Eye (tissue), 1 donor: ENCODE measurements at regions not wholly inside any gene's neighbourhood (a gene's known extent, or its start where the extent isn't known, plus 50 kb on each side); places are given as distances from the start of the nearest gene placed in this dataset.

Experiments
- DNase-seq: peaks from one replicate; pipeline ENCODE4 v3.0.0-alpha.2; 2015

DNA sequence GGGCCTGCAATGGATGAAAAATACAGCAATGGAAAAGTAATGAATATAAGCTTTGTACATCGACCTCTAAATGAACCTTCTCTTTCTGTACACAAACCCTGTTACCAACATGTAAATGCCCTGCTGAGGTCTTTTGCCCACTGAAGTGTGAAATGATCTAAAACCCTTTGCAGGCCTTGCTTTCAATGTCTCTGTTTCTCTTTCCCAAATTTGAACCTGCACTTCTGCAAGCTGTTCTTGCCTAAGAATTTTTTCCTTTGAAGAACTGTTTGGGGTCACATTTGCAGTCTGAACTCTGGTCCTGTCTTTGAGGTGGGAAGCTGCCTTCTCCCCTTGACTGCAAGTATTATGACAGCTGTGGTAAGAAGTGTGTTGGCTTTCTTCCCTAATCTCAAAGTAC, 1237.1 kb downstream of the FAM181B start:
- DNase-seq, result peak; percentile 41

DNA sequence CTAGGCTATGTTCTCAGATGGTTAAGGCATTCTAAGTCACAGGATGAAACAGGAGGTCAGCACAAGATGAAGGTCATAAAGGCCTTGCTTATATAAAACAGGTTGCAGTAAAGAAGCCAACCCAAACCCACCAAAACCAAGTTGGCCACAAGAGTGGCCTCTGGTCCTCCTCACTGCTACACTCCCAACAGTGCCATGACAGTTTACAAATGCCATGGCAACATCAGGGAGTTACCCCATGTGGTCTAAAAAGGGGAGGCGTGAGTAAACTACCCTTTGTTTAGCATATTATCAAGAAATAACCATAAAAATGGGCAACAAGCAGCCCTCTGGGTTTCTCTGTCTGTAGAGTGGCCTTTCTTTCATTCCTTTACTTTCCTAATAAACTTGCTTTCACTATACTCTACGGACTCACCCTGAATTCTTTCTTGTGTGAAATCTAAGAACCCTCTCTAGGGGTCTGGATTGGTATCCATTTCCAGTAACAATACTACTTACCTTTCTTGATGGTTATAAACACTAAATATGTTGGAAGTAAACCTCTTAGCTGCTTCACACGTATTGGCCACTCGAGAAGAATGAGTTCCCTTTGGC, 1237.9 kb downstream of the FAM181B start:
- no peak for DNase-seq

DNA sequence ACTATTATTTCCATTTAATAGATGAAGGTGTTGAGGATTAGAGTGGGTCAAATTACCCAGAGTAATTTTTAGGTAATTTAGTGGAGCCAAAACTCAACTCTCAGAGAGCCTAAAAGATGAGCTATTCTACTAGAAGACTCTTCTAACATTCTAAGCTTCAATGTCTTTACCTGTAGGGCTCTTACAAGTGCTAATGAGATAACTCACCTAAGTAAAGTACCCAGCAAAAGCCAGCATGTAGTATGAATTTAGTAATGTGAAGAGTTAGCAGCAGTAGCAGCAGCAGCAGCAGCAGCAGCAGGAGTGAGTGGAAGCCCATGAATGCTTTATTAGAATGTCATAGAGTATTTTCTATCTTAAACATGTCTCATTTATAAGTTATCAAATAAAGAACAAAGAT, 1239.2 kb downstream of the FAM181B start:
- DNase-seq, result no peak

DNA sequence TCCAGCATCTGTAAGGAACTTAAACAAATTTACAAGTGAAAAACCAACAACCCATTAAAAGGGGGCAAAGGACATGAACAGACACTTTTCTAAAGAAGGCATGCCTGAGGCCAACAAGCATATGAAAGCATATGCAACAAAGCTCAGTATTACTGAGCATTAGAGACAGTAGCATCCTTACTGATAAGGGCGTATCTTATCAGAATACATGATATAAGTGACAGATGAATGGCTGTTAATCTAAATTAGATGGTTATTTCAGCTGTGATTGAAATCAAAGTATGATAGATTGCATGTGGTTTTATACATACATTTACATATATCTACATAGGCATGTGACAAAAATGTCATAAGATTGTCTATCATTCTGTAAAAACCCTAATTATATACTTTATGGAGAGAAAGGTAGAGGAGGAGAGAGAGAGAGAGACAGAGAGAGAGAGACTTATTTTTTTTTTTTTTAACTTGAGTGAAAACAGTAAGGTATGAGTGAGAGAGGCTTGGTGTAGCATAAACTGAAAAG, 1240.7 kb downstream of the FAM181B start:
- no peak for DNase-seq

DNA sequence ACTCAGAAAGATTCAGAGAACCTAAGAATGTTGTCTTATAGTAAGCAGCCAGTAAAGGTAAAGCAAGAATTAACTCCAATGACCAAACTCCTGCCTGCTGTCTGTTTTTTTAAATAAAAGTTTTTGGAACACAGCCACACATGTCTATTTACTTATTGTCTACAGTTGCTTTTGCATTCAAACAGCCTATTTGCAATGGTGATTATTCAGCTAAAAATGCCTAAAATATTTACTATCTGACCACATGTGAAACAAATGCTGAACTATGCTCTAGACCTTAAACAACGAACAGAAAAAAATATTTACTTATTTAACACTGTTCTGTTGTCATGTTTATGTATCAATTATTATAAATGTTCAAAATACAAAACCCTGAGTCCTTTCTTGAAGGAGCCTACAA, 1246.6 kb downstream of the FAM181B start:
- DNase-seq, result no peak

DNA sequence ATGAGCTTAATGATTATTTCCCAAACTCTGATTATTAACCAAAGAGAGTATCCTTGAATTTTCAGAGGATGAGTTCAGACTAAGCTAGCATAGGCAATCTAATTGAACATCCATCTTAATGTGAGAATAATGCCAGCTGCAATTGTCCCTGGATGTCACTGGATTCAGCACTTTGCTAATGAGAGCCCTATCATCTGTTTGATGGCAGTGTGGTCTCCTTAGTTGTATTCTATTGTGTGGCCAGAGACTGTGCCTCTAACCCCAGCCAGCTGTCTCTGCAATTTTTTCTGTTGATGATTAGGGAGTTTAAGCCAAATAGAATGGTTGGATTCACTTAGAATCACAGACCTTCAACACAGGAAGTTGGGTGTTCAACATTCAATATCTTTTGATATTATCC, 1249.5 kb downstream of the FAM181B start:
- peak; percentile 52 for DNase-seq

DNA sequence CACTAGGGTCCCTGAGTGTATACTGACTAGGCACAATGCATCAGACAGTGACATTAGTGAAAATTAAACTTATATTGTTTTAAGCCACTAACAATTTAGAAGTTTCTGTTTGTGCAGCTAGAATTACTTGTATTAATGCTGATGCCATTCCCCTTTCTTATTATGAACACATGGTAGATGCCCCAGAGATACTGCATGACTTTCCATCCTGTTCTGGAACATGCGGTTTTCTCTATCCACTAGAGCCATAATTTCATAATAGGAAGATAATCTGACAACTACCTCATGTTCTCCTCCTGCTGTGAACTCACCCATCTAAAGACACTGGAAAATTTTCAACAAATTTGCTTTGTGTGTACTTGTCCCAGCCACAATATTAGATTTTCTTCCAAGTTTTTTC, 1256.4 kb downstream of the FAM181B start:
- no peak for DNase-seq

DNA sequence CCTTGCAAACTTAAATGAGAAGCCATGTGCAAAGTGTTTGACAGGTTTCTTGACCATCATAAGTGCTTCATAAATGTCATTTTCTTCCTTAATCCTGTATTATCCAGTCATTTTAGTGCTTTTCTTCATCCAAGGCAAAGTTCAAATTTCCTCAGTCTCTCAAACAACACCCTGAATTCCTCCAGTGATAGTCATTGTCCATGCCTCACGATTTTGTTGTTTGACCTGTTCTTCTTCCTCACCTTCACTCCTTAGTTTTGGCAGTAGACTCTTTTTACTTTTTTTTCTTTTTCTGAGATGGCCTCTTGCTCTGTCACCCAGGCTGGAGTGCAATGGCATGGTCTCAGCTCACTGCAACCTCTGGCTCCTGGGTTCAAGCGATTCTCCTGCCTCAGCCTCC, 1257.3 kb downstream of the FAM181B start:
- no peak for DNase-seq

DNA sequence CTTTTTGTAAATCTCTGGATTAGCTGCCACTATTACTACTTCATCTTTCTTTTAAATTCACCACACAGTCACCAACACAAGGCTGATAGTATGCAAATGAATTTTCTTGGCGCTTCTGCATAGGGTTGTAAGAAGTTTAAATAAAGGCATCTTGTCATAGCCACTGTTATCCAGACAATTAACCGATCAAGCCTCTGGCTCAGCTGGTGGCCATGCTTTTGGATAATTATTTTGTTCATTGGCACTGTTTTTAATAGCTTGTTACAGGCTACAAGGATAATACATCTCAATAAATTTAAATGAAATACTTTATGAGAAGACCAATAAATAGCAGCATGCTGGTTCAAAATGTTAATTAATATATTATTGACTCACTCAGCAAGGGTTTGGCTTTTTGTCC, 1261.0 kb downstream of the FAM181B start:
- no peak for DNase-seq

DNA sequence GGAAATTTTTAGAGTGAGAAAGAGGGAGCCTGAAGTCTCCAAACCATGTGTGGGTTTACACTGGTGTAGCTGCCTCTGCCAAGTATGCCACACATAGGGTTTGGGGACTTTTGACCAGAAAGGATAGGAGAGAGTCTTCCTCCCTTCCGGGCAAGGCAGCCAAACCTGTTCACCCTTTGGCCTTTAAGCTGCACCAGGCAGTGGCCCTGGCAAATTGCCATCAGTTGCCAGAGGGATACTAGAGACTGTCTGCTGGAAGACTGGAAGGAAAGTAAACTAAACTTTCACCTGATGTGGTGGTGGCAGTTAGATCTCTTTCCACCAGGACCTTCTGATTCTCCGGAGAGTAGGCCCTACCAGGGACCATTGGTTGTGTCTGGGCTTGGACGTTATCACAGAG, 1263.2 kb downstream of the FAM181B start:
- DNase-seq, result no peak

DNA sequence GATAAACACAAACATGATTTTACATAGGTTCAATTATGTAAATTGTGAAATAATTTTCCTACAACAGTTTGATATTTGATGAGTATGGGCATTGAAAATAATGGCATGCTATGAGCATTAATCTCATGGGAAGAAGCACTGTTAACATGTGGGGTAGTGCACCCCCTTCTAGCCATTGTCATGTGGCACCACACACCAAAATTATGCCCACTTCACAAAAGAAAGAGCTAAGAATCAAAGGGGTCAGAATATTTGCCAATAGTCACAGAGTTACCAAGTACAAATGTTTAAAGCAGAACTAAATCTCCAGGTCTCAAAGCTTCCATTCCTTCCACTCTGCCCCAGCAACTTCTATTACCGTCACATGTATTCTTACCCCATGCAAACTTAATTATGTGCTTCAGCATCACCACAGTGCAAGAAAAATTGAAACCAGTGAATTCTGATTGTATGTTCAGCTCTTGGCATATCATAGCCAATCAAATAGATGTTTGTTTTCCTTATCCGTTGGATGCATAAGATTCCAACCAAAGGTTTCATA, 1273.8 kb downstream of the FAM181B start:
- no peak for DNase-seq

DNA sequence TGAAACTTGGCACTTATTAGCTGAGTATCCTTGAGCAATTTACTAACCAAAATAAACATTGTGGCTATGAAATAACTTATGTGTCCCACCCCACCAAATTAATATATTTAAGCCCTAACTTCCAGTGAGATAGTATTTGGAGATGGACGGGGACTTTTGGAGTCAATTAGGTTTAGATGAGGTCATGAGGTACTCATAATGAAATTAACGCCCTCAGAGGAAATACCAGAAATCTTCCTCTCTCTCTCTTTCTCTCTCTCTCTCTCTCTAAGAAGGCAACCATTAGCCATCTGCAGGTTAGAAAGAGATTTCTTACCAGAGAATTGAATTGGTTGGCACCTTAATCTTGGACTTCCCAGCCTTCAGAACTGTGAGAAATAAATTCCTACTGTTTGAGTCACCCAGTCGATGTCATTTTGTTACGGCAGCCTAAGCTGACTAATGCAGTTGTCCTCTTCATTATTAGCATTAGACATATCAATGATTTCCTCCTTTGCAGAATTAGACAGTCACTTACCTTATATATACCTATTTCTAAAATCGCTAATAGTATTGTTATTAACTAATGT, 1284.0 kb downstream of the FAM181B start:
- no peak for DNase-seq

DNA sequence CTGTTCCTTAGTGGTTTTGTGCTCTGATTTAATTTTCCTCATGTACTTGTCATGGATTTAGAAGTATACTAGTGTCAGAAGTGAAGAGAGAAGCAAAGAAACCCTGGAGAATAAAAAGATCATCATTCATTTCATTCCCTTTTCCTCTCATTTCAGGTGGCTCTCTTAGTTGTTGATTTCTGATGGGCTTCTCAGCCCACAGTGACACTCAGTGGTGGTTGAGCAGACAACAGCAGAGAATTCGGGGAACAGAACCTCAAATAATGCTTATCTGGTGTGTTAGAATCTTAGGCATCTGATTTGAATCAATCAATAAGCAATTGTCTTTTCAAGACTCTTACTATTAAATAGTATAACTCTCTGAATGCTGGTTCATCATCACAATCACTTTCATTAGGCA, 1289.4 kb downstream of the FAM181B start:
- DNase-seq, result peak; percentile 33

DNA sequence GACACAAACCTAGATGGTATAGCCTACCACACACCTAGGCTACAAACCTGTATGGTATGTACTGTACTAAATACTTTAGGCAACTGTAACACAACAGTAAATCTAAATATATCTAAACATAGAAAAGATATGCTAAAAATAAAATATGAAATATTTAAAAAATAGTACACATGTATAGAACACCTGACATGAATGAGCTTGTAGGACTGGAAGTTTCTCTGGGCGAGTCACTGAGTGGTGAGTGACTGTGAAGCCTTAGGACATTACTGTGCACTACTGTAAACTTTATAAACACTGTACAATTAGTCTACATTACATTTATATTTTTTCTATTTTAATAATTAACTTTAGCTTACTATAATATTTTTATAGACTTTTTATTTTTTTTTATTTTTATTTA, 1301.3 kb downstream of the FAM181B start:
- no peak for DNase-seq

DNA sequence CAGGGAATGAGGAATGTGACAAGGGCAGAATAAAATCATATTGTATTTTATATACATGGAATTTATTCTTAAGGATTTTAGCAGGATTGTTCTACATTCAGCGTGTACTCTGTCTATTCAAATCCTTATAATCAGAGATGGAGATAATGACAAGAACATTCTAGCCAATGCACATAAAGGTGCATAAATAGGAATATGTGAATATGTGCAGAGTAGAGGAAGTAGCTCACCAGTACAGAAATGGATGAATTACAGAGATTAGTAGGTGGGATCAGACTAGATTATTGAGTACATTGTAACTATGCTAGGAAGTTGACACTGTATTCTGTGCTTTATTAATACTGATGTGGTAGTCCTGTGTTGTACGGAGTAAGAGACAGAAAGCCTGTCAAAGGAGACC, 1308.8 kb downstream of the FAM181B start:
- no peak for DNase-seq

DNA sequence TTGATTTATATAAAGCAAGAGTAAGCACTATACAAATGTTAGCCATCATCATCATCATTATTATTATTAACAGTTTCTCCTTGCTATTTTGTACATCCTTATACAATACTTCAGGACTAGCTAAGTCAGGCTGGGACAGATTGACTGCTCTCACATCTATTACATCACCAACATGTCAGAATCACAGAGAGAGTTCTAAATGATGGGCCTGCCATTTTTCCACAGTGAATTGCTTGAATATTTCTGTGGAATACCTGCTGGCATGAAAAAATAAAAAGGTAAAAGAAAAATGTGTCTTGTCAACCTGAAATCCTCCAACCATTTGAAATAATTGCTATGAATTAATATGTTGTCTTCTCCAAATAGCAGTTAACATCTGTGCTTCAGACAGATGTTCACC, 1311.3 kb downstream of the FAM181B start:
- no peak for DNase-seq

DNA sequence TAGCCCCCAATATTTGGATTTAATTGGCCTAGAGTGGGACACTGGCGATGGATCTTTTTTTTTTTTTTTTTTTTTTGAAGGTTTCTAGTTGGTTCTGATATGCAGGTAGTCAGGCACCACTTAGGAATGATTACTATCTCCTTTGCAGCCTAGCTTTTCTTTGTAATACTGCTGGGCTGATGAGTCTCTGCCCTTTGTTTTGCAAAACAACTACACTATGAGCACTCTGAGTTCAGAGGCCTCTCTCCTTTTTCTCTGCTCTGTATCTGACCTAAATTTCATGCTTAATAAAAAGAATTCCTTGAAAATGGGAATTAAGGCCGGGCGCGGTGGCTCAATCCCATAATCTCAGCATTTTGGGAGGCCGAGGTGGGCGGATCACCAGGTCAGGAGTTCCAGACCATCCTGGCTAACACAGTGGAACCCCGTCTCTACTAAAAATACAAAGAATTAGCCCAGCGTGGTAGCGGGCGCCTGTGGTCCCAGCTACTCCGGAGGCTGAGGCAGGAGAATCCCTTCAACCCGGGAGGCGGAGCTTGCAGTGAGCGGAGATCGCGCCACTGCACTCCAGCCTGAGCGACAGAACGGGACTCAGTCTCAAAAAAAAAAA, 1312.3 kb downstream of the FAM181B start:
- no peak for DNase-seq

DNA sequence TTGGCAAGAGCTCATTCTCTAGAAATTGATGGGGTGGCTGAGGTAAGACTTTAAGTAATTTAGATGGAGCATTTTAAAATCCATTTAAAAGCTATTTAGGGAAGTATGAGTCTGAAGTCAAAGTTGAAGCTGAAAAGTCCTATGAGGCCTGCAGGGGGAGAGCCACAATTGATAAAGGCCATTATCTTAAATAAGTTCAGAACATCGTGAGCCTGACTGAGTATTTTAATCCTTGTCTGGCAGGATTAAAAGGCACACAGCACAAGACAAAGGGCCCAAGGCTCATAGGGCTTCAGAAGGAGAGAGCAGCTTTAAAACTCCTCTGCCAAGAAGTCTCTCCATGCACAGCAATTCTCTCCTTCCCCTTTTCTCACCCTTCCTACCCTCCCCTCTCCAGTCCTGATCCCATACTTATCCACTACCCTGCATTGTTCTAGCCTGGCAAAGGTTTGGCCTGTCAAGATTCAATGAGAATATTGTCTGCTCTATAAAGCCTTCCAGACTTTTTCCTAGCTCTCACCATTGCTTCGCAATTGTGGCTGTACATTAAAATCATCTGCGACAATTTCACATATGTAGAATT, 1312.9 kb downstream of the FAM181B start:
- no peak for DNase-seq

DNA sequence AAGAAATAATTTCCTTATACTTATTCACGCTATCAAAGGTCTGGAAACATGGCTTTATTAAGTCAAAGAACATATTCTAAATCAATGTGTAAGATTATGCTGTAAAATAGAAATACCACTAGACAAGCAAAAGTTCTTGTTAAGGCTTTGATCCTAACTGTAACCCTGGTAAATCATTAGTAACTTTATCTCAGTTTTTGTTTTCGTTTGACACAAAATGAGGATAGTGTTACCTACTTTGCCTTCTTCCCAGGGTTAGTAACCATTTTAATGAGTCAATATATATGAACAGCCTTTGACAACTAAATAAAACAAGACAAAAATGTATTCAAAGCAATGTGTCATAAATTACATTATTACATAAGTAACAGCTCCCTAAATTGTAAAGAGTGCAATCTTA, 1336.3 kb downstream of the FAM181B start:
- no peak for DNase-seq

DNA sequence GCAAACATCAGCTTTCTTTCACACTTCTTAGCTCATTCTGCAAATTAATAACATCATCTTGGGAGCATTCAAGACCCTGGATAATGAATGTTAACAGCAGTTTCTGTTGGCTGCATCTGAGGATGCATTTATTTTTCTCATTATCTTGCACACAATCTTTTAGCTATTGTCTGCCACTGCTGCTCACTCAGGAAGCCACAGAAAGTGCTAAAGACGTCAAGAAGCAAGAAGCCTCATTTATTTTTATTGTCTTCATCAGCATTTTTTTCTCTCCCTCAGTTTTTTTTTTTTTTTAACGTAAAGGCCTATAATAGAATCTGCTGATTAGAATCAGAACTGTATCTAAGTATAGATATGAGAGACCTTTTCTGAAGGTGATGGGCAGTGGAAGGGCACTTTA, 1339.4 kb downstream of the FAM181B start:
- DNase-seq, result no peak

DNA sequence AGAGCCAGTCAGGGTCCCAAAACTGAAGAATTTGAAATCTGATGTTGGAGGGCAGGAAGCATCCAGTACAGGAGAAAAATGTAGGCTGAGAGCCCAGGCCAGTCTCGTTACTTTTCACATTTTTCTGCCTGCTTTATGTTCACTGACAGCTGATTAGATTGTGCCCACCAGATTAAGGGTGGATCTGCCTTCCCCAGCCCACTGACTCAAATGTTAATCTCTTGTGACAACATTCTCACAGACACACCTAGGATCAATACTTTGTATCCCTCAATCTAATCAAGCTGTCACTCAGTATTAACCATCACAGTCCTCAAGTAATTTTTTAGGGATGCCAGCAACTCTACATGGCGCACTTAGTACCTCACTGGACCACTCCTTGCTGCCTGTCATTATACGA, 1345.3 kb downstream of the FAM181B start:
- peak; percentile 56 for DNase-seq

DNA sequence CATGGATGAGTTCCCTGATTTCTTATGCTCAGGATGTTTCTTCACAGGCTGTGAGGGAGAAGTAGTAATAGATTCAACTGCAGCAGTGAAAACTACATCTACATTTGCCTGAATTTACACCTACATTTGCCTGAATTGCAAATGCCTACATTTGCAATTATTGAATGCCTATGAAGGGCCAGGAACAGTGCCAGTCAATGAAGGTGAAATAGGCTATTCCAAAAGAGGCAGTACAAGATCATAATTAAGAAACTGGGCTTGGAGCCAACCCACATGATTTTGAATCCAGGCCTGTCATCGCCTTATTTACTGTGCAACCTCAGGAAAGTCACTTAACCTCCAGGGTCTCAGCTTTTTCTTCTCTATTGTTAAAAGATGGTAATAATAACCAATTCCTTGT, 1353.3 kb downstream of the FAM181B start:
- no peak for DNase-seq

DNA sequence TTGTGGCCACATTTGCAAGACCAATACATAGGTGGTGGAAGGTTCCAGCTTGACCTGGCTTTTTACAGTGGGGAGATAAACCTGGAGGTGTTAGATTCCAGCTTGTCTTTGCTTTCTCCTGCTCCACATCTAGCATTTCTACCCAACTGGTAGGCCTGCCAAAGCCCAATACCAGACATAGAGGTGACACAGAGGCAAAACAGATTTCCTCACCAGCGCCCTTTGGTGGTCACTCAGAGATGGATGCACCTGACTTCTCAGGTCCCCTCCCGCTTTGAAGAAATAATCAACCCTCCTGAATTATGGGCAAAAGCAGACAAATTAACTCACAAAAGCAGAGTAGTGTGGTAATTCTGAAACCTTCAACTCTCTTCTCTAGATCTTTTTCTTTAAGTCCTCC, 1356.2 kb downstream of the FAM181B start:
- DNase-seq, result no peak

DNA sequence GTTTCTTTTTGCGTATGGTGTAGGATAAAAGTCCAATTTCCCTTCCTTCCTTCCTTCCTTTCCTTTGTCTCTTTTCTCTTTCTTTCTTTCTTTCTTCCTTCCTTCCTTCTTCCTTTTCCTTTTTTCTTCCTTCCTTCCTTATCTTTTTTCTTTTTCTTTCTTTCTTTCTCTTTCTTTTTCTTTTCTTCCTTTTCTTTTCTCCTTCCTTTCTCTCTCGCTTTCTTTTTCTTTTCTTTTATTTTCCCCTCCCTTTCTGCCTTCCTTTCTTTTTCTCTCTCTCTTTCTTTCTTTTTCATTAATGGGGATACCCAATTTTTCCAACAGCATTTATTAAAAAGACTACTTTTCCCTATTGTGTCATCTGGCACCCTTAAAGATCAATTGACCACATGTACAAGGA, 1359.7 kb downstream of the FAM181B start:
- no peak for DNase-seq
